HG03280 (cell line): ENCODE measurements at regions not wholly inside any gene's neighbourhood (a gene's known extent, or its start where the extent isn't known, plus 50 kb on each side); places are given as distances from the start of the nearest gene placed in this dataset.
"Not testable (repeated sequence)": the region's sequence is repeated elsewhere in the genome, so short reads cannot be mapped to it uniquely, and the experiment has no call there.

Experiments
- ATAC-seq: cut with Tn5 transposase; IDR thresholded peaks from one replicate; pipeline ENCODE4 v1.9.1; 2021; ENCODE audit warnings: mild to moderate bottlenecking, moderate library complexity; ENCODE audit not compliant: unreplicated experiment

DNA sequence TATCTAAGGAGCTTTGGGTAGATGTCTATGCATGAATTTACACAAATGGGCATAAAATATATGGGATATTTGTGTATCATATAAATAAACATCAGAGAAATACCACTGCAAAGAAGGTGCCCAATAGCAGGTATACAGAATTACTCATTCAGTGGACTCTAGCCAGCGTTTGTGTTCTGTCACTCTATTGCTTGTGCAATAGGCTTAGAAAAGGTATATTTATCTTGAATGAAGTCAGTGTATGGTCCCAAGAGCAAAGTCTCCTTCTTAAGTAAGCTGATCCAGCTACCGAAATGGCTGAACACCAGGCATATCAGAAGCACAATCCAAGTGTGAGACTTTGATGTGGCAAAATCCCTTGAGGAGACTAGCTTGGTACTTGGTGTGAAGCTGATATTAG is 1058.4 kb downstream of the SORCS1 start:
- ATAC-seq = no peak

DNA sequence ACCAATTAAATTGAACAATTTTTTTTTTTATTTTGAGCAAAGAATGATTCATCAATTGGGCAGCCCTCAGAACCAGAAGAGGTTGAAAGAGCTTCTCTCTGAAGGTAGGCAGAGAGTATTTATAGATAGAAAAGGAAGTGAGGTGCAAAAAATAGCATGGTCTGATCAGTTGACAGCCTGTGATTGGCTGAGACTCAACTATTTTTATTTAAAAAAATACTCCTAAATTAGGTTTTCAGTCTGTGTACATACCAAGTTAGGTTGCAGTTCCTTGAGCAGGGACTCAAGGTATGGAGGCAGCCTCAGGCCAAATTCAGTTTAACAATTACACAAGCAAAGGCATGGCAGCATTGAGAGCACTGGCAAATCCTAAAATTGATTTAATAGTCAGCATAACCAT is 1074.7 kb downstream of the SORCS1 start:
- ATAC-seq = no peak

- ATAC-seq = no peak
Observed at GRCh38 chr10:106086391-106086790, 1078.1 kb downstream of the SORCS1 start.

- ATAC-seq = no peak
Observed at GRCh38 chr10:106083572-106083971, 1080.9 kb downstream of the SORCS1 start.

GRCh38 chr10:106082865-106083264 is 1081.6 kb downstream of the SORCS1 start:
- no peak for ATAC-seq

- ATAC-seq = no peak
Observed at GRCh38 chr10:106078895-106079576, 1085.5 kb downstream of the SORCS1 start.

DNA sequence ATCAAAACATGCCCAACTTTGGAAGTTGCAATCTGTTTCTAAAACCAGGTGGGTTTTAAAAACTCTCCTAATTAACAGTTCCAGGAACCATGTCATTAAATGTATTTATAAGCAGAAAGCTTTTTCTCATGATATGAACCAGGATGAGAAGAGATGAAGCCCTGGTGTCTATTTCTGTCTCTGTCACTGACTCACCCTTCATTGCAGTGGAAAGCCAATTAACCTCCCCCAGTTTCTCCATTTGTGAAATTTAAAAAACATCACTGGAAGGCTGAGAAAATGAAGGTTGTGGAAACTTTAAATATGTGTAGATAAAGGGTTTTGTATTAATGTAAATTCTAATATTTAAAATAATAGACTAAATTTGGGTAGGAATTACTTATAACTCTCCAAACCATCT is 1088.0 kb downstream of the SORCS1 start:
- no peak for ATAC-seq

GRCh38 chr10:106053061-106053460 is 1111.4 kb downstream of the SORCS1 start:
- ATAC-seq = no peak

DNA sequence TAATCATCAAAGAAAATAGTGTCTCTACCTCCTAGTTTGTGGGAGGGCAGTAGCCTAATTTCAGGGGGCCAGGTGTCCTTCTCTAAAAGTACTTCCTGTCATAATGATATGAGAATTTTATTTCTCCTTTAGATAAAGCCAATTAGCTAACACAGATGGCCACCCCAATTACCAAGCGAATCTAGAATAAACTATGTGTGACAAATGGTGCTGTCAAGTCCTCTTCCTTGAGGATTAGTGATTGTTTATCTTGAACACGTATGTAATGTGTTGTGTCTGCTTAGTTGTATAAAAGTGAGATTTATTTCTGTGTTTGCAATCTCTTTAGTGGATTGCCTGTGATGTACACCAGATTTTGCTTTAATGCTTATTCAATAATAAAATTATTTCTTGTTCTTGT is 1120.0 kb downstream of the SORCS1 start:
- no peak for ATAC-seq

- ATAC-seq = no peak
Observed at GRCh38 chr10:106043863-106044262, 1120.6 kb downstream of the SORCS1 start.

DNA sequence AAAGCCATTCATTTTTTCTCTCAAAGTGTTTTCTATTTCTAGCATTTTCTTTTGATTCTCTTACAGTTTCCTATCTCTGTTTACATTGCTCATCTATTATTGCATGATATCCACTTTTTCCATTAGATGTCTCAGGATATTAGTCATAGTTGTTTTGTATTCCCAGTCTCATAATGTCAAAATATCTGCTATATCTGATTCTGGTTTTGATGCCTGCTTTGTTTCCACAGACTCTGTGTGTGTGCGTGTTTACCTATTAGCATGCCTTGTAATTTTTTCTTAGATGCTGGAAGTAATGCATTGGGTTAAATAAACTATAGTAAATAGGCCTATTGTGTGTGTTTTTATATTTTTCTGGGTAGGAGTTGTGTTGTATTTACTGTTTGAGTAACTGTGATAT is 1126.3 kb downstream of the SORCS1 start:
- no peak for ATAC-seq

DNA sequence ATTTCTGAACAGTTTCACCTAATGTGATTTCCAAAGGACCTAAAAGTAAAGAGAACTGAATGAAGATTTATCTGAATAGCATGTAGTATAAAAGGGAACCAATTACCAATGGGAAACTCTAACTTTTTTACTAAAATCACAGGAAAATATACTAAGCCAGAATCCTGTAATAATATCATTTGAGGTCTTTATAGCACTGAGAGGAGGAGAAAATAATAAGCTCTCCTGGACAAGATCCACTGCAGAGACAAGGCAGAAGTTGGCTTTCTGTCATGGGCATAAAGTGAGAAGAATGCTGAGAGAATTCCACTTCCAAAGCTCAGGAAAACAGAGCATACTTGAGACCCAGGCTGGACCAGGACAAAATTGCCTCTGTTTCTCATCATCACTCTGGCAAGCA is 1131.4 kb downstream of the SORCS1 start:
- ATAC-seq = no peak

- no peak for ATAC-seq
Observed at GRCh38 chr10:106032450-106033002, 1132.0 kb downstream of the SORCS1 start.

DNA sequence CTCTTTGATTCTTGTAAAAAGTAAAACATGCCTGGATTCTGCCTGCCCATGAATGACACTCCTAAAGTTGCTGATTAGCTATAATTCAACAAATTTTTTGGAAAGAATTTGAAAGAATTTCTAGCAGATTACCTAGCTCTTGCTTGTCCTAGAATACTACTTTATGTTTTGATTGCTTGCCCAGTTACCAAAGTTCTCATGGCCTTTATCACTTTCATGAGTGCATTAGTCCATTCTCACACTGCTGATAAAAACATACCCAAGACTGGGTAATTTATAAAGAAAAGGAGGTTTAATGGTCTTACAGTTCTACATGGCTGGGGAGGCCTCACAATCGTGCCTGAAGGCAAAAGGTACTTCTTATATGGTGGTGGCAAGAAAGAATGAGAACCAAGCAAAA is 1137.3 kb downstream of the SORCS1 start:
- no peak for ATAC-seq

DNA sequence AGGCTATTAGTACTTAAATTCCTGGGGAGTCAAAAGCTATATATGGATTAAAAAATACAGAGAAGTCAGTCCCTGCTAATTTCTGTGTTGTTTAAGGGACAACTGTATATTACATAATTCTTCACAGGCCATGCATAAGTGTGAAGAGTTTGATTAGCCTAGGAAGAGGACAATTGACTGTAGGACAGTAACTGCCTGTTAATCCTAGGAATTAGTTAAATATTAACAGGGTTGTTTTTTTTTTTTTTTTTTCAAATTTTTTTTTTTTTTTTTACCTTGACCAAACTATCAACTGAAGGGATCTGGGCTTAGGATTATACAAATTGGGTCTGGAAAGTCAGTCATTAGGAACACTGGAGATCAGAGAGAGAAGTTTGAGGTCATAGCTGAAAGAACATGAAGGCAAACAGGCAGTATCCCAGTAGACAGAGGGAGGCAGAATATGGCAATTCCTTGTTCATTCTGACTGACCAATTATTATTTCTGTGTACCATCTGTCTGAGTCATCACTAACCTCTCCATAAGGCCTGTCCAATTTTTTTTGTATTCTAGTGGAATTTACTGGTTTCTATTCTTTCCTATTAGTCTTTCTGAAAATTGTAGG is 1139.2 kb downstream of the SORCS1 start:
- no peak for ATAC-seq

GRCh38 chr10:106023329-106023728 is 1141.2 kb downstream of the SORCS1 start:
- no peak for ATAC-seq

DNA sequence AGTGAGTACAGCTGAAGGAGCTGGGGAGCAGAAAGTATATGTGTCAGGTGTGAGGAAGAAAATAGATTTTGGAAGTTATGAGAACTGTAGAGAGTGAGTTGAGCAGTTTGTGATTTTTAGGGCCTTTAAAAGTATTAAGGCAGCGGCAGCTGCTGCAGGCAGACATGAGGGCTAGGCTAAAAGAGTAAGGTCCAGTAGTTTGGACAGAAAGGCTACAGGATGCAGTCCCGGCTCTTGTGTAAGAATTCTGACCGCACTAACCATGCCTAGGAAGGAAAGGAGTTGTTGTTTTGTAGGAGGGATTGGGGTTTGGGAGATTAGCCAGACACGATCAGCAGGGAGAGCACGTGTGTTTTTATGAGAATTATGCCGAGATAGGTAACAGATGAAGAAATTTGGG is 1144.9 kb downstream of the SORCS1 start:
- ATAC-seq = not testable (repeated sequence)

DNA sequence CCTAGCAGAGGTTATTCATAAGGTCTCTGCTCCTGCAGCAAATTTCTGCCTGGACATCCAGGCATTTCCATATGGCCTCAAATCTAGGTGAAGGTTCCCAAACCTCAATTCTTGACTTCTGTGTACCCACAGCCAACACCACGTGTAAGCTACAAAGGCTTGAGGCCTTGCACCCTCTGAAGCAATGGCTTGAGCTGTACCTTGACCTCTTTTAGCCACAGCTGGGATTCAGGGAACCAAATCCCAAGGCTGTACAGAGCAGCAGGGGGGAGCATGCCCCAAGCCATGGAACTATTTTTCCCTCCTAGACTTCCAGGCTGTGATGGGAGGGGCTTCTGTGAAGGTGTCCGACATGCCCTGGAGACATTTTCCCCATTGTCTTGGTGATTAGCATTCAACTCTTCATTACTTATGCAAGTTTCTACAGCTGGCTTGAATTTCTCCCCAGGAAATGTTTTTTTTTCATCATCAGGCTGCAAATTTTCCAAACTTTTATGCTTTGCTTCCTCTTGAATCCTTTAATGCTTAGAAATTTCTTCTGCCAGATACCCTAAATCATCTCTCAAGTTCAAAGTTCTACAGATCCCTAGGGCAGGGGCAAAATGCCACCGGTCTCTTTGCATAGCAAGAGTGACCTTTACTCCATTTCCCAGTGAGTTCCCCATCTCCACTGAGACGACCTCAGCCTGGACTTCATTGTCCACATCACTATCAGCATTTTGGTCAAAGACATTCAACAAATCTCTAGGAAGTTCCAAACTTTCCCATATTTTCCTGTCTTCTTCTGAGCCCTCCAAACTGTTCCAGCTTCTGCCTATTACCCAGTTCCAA is 1148.9 kb downstream of the SORCS1 start:
- ATAC-seq = not testable (repeated sequence)

DNA sequence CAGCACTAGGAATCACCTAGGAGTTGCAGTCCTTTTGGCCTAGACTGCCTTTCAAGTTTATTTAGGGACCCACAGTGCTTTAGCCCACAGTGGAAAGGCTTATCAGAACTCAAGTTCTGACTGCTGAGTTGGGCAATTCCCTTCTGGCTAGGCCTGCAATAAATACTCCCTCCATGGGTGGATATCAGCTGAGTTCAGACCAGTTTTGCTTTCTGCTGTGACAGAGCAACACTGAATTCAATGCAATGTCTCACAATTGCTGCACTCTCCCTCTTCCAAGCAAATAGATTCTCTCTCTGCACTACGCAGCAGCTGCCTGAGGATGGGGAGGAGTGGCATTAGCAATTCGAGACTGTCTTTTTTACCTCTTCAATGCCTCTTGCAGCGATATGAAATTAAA is 1153.3 kb downstream of the SORCS1 start:
- no peak for ATAC-seq

- no peak for ATAC-seq
Observed at GRCh38 chr10:106000721-106001120, 1163.8 kb downstream of the SORCS1 start.

DNA sequence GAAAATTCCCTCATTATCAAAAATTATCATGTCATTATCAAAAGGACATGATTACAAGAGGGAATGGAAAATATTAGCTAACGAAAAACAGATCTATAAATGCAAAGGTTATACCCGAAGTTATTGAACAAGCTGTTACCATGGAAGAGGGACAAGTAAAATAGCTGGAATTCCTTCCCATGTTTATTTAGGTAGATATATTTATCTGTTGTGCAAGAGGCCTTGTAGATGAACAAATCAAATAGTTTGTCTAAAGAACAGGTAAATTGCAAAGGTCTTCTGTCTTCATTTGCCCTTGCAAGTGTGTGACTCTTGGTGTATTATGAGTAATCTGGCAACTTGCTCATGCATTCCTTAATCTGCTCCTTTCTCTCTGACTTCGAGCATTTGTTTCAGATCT is 1170.9 kb downstream of the SORCS1 start:
- ATAC-seq = no peak

GRCh38 chr10:105992928-105993327 is 1171.6 kb downstream of the SORCS1 start:
- ATAC-seq = no peak
